GM21619 (cell line): ENCODE measurements at regions not wholly inside any gene's neighbourhood (a gene's known extent, or its start where the extent isn't known, plus 50 kb on each side); places are given as distances from the start of the nearest gene placed in this dataset.
"Not testable (repeated sequence)": the region's sequence is repeated elsewhere in the genome, so short reads cannot be mapped to it uniquely, and the experiment has no call there.

Experiments
- ATAC-seq: cut with Tn5 transposase; IDR thresholded peaks from one replicate; pipeline ENCODE4 v1.9.1; 2021; ENCODE audit not compliant: unreplicated experiment

- ATAC-seq, result no peak
Measured at GRCh38 chr6:51289041-51289440, 470.4 kb downstream of the TFAP2B start.

DNA sequence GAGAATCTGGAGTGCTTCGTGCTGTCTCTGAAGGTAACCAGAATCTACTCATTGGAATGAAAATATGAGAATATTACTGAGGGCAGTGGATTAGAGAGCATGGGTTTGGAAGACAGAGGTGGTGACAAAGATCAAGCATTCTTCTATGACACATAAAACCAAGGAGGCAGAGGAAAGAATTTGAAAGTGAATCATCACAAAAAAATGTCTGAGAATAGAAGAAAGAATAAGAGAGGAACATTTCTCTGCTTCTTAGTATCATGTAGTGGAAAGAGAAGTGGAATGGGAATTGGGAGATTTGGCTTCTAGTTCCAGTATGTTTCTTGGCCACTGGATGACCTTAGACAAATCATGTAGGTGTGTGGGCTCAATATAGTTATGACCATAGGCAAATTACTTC, 474.0 kb downstream of the TFAP2B start:
- ATAC-seq, result no peak

DNA sequence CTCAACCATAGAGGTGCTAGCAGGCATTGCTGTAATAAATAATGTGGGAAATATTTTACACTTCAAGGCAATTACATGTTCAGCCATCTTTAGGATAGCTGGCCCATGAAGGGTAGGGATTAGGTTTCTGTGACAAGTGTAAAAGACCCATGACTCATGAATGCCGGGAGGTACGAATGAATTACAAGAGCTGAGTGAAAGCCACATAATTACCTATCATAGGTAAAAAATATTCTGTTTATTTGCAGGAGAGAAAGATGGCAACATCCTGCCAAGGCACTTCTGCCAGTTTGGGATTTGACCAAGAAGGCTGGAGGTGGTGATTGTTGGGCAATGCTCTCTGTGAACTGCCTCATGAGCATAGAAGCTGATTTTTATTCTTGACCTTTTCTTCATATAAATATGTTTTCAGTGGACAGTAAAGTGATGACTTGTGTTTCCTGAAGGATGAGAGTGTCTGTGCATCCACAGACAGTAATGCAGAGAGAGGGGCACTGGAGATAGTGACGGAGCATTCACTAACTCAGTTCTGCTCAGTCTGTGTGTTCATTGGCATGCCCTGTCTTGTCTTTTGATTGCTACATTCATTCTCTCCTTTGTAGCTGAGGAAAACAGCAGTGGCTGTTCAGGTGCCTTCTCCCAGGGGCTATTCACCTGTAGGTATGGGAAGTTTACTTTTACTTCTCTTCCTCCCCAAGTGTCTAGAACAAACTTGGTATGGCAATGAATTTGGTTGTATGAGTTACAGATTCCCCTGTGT, 481.1 kb downstream of the TFAP2B start:
- ATAC-seq, result no peak

DNA sequence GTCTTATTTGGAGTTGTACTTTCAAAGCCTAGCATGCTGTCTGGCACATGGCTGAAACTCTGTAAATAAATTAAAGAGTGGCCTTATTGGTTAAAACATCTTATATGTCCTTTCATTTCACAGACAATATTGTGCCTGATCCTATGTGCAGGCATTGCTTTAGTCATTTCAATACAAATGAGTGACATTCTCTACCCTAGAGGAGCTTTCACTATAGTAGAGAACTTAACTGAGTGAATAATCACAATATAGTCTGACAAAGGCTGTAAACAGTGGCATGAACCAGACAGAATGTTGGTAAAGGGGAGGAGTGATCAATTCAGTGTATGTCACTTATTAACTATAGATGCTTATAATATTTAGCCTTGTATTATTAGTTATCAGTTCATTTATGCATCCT, 481.8 kb downstream of the TFAP2B start:
- no peak for ATAC-seq

DNA sequence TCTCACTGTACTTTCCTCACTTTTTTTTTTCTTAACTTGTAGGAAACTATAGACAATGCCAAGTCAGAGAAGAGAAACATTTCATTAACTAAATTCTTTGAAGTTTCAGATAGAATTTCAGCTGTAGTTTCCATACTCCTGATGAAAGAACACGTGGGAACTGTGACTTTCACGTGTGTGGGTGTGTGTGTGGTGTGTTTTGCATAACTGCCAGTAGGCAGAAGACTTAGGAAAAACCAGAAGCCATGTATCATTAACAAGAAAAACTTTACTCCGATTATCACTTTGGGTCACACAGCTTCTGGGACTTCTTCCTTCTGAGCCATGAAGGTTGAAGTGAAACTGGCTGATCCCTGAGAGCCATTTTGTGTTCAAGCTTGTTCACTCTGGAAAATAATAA, 483.3 kb downstream of the TFAP2B start:
- ATAC-seq, result no peak

DNA sequence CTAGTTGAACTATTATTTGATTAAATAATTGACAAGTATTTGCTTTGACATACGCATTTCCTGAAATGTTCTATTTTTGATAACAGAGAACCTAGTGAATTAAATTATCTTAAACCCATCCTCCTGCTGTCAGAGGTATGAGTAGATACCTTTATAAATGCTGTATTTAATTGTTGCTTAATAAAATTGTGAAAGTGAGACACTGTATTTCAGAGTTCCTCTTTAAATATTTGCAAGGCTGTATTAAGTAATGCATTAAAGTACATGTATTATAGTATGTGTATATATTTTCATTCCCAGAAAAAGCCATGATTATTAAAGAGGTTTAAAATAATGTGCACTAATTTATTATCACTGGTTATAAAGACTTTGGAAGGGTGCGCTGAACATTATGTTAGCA, 483.8 kb downstream of the TFAP2B start:
- no peak for ATAC-seq

- ATAC-seq, result no peak
Measured at GRCh38 chr6:51303338-51303737, 484.7 kb downstream of the TFAP2B start.

GRCh38 chr6:51314965-51315364, 496.3 kb downstream of the TFAP2B start:
- ATAC-seq, result no peak

GRCh38 chr6:51318674-51319073, 500.0 kb downstream of the TFAP2B start:
- no peak for ATAC-seq

GRCh38 chr6:51321477-51321876, 502.8 kb downstream of the TFAP2B start:
- ATAC-seq, result not testable (repeated sequence)

DNA sequence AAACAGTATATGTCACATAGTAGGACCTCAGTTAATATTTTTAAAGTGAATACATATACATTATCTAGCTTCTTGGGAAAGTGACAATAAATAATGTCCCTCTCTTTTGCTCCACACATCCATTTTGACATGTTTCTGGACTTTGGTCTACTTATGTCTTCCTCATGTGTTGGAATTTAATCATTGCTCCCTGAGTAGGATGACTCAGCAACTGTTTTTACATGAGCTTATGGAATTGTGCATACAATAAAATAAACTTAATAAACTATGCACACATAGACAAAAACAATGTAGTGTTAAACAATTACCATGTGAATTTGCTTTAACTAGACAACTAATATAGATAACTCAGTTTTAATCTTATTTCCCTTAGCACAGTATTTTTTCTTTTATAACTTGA, 503.8 kb downstream of the TFAP2B start:
- ATAC-seq, result no peak

GRCh38 chr6:51323056-51323455, 504.4 kb downstream of the TFAP2B start:
- ATAC-seq, result no peak

GRCh38 chr6:51330971-51331370, 512.3 kb downstream of the TFAP2B start:
- ATAC-seq, result no peak

DNA sequence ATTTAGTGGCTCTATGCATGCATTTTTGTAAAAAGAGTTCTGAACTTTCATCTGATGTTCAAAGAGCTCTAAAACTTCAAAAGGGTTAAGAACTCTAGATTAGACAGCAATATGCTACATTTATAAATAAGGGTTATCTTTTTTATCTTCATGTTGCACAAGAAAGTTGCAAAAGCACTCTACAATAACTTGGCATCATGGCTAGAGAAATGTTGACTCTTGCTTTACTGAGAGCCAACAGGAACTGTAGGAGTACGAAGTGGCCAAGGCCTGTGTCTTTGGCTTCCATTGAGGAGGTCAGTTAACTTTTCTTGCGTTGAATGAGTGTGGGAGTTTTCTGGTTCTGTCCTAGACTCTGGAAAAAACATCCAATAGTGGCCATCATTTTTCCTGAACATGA, 516.9 kb downstream of the TFAP2B start:
- no peak for ATAC-seq

DNA sequence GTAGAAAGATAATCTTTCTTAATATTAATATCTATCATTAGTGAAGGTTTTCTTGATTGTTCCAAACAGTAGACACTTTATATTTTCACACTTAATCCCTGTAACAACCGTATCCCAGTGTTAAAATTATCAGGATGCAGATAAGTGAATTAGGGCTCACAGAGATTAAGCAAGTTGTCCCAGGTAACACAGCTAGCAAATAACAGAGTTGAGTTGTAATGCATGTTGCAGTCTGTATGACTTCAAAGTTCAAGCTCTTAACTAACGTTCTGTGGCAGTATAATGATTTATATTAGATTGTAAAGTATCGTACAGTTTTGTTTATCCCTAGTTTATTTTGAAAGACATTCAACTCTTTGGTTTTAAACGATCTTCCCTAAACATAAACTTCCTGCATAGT, 517.5 kb downstream of the TFAP2B start:
- ATAC-seq, result no peak

DNA sequence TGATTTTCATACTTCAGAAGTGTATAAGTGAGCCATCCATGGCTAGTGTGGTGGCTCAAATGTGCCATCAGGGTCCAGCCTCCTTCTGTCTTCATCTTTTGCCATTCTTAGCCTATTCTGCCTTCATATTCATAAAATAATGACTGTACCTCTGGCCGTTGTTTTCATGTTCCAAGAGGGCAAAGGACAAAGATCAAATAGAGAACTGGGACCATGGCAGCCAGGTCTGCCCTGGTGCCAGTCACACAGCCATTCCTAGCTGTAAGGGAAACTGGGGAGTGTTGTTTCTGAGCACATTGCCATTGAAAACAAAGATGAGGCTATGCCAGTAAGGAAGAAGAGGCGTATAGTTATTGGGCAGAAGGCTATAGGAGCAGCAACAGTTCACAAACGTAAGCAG, 518.6 kb downstream of the TFAP2B start:
- ATAC-seq, result no peak

DNA sequence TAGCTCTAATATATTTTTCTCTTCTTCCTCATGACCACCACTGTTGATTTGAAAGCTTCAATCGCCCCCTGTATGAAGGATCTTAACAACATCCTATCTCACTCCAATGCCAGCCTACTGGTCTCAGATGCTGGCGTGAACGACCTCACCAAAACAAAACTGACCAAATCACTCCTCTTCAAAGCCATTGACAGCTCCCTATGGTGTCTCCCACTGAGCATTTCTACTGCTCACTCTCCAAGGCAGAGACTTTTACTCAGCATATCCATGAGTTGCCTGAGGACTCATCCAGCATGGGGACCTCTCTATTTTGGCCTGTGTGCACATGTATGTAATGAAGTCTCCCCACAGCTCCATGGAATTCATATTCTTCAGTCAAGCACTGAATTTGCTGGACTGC, 520.4 kb downstream of the TFAP2B start:
- no peak for ATAC-seq

DNA sequence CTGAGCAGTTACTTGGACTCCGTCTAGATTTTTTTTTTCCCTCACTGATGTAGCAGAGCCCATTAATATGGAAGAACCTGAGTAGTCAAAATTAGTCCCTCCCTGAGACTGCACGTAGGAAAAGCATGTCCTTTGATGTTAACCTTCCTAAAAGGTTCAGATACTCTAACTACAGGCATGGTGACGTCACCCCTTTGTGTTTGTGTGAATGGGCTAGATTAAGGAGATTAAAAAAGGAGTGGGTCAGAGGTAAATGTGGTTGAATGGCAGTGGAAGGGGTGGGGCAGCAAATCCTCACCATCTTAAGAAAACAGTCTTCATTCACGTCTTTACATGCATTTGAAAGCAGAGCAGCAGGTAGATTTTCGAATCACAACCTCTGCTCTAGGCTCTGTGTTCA, 521.1 kb downstream of the TFAP2B start:
- no peak for ATAC-seq

DNA sequence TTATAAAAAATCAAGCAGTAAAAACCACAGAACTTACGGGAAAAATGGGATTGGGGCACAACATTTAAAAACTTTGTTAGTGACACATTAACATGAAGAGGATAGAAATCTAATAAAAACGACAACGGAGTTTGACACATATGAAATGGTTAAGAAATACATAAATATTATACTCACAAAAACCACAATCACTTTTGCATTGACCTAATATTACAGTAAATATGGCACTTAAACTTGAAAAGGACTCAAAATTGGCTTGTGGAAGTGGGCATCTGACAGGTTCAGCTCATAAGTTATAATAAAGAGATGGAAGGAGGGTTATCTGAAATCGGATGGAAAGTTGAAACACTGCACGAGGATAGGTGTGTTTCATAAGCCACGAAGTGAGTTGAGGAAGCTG, 523.7 kb downstream of the TFAP2B start:
- ATAC-seq, result no peak

DNA sequence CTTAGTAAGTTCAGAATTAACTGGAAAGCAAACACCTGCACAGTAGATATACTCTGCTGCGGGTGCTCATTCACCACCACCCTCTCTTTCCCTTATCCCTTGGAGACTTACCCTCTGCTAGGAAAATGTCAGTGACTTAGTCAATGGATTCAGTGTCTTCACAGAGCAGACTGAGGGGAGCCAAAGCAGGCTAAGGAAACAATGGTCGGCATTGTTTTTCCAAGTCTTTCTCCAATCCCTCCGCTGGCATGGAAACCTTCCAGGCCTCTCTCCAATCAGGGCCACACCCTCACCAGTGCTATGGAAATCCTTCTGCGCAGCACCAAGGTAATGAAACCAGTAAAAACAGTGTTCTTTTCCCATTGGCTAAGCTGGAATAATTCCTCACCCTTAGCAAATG, 531.2 kb downstream of the TFAP2B start:
- ATAC-seq, result no peak

GRCh38 chr6:51350308-51350904, 531.7 kb downstream of the TFAP2B start:
- no peak for ATAC-seq

- no peak for ATAC-seq
Measured at GRCh38 chr6:51352506-51353029, 533.9 kb downstream of the TFAP2B start.

DNA sequence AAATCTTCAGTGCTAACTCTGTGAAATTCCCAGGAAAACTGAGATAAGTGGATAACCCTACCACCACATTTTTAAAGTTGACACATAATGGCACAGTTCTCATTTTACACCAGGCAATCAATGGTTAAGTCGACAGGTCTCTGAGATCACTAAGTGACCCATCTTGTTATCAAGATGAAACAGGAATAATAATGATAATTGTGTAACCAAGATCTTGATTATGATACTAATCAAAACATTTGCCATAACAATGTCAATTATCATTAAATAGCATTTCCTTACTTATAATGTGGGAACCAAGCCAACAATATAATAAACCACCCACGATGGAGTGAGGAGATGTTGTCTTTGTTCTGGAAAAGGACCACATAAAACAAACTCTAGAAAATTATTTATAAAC, 541.6 kb downstream of the TFAP2B start:
- ATAC-seq, result no peak
